H1 (cell line): ENCODE measurements at regions not wholly inside any gene's neighbourhood (a gene's known extent, or its start where the extent isn't known, plus 50 kb on each side); places are given as distances from the start of the nearest gene placed in this dataset.

Source experiments
- CTCF ChIA-PET: fragments of 300-600 bp; sonication (Branson Sonifier 250); formaldehyde crosslinking; loops from one replicate; lab custom pipeline; 2021; ENCODE audit not compliant: partially characterized antibody; lab: Charles Lee
- POLR2A ChIA-PET: fragments of 300-600 bp; sonication (Branson Sonifier 250); formaldehyde crosslinking; loops from one replicate; lab custom pipeline; 2021; ENCODE audit warnings: inconsistent platforms; ENCODE audit not compliant: partially characterized antibody; lab: Charles Lee
- DNase-seq, 2 experiments: peaks; one replicate each; pipeline versions ENCODE4 v3.0.0 to v3.0.0-alpha.2; 2010 to 2022; ENCODE audit warnings: low spot score in 2 of 2, low read depth in 1 of 2, mixed read lengths in 1 of 2
- FAIRE-seq: peaks from 2 replicates; lab custom pipeline; 2011; peaks lifted over from hg19 to GRCh38; lab: Jason Lieb, UNC
- H2AFZ ChIP-seq: 2 replicates; pipeline ENCODE4 v1.8.1; 2012; ENCODE audit warnings: low read length, inconsistent platforms
- H2AK5ac ChIP-seq: 2 replicates; pipeline ENCODE4 v1.6.1; 2013; ENCODE audit warnings: low read depth, low read length
- H2BK120ac ChIP-seq: replicated peaks from 2 replicates; pipeline ENCODE3; 2013; ENCODE audit warnings: low read depth, low read length, inconsistent platforms
- H2BK12ac ChIP-seq: 2 replicates; pipeline ENCODE4 v1.6.1; 2013; ENCODE audit warnings: low read depth, low read length
- H2BK15ac ChIP-seq: 2 replicates; pipeline ENCODE4 v1.6.1; 2013; ENCODE audit warnings: low read length
- H2BK20ac ChIP-seq: 2 replicates; pipeline ENCODE4 v1.6.1; 2013; ENCODE audit warnings: low read length
- H2BK5ac ChIP-seq: 2 replicates; pipeline ENCODE4 v1.6.1; 2013; ENCODE audit warnings: low read depth, low read length
- H3K14ac ChIP-seq: 2 replicates; pipeline ENCODE4 v1.6.1; 2013; ENCODE audit warnings: inconsistent platforms; ENCODE audit not compliant: insufficient read length
- H3K18ac ChIP-seq: 2 replicates; pipeline ENCODE4 v1.6.1; 2013; ENCODE audit warnings: low read length; ENCODE audit errors: extremely low read depth
- H3K23ac ChIP-seq: 2 replicates; pipeline ENCODE4 v1.6.1; 2013; ENCODE audit warnings: inconsistent platforms; ENCODE audit not compliant: insufficient read length
- H3K23me2 ChIP-seq: 2 replicates; pipeline ENCODE4 v1.6.1; 2013; ENCODE audit warnings: low read depth, low read length
- H3K27ac ChIP-seq: 2 replicates; pipeline ENCODE4 v1.6.1; 2011; ENCODE audit warnings: low read depth, low read length, inconsistent platforms
- H3K27me3 ChIP-seq, 4 experiments: replicated peaks in 1 of 4; 1 replicate in 1 of 4; 2 replicates in 3 of 4; pipeline versions ENCODE4 v1.6.1 to v1.8.1; 2011 to 2013; ENCODE audit warnings: low read length in 3 of 4, mild to moderate bottlenecking in 3 of 4, inconsistent platforms in 2 of 4, mixed read lengths in 2 of 4, moderate library complexity in 1 of 4; ENCODE audit not compliant: control insufficient read depth in 3 of 4, insufficient read depth in 3 of 4; ENCODE audit errors: extremely low read depth in 1 of 4
- H3K36me3 ChIP-seq, 4 experiments: 2 replicates each; pipeline versions ENCODE4 v1.6.1 to v1.8.1; 2011 to 2013; ENCODE audit warnings: mild to moderate bottlenecking in 4 of 4, low read length in 3 of 4, moderate library complexity in 2 of 4, control low read depth in 1 of 4, inconsistent platforms in 1 of 4; ENCODE audit not compliant: insufficient read depth in 4 of 4, control insufficient read depth in 2 of 4
- H3K4ac ChIP-seq: replicated peaks from 2 replicates; pipeline ENCODE3; 2013; ENCODE audit warnings: low read length, low read depth, mixed read lengths, inconsistent platforms; ENCODE audit not compliant: insufficient read length
- H3K4me1 ChIP-seq, 4 experiments: replicated peaks in 1 of 4; 1 replicate in 1 of 4; 2 replicates in 3 of 4; pipeline versions ENCODE4 v1.6.1 to v1.8.1; 2011 to 2013; ENCODE audit warnings: low read length in 3 of 4, inconsistent platforms in 2 of 4, mixed read lengths in 1 of 4; ENCODE audit not compliant: insufficient read depth in 4 of 4, control insufficient read depth in 3 of 4
- H3K4me2 ChIP-seq, 2 experiments: 2 replicates each; pipeline versions ENCODE4 v1.6.1 to v1.8.1; 2011 to 2013; ENCODE audit warnings: low read depth in 2 of 2, low read length in 2 of 2, control low read depth in 1 of 2, inconsistent platforms in 1 of 2, mild to moderate bottlenecking in 1 of 2; ENCODE audit not compliant: insufficient read depth in 1 of 2
- H3K4me3 ChIP-seq, 4 experiments: fragments of 200-600, 300-600 bp in 1 of 4; sonication (generic), shearing (Covaris generic), sonication (Bioruptor Twin) in 1 of 4; 2 replicates each; pipeline versions ENCODE4 v1.5.1 to v1.8.1; 2011 to 2016; ENCODE audit warnings: low read length in 4 of 4, low read depth in 3 of 4, control low read depth in 2 of 4, inconsistent platforms in 2 of 4, mild to moderate bottlenecking in 2 of 4, mixed read lengths in 1 of 4, moderate library complexity in 1 of 4; ENCODE audit not compliant: insufficient read depth in 2 of 4; ENCODE audit errors: extremely low read depth in 1 of 4
- H3K56ac ChIP-seq: replicated peaks from 2 replicates; pipeline ENCODE3; 2013; ENCODE audit warnings: low read depth, mild to moderate bottlenecking, mixed read lengths, low read length, inconsistent platforms; ENCODE audit not compliant: insufficient read length
- H3K79me1 ChIP-seq: 2 replicates; pipeline ENCODE4 v1.6.1; 2013; ENCODE audit warnings: low read depth, low read length, control low read depth
- H3K79me2 ChIP-seq, 2 experiments: 2 replicates each; pipeline versions ENCODE4 v1.6.1 to v1.8.1; 2012 to 2013; ENCODE audit warnings: low read length in 2 of 2, mild to moderate bottlenecking in 2 of 2, inconsistent platforms in 1 of 2; ENCODE audit not compliant: insufficient read depth in 2 of 2, control insufficient read depth in 1 of 2
- H3K9ac ChIP-seq, 4 experiments: replicated peaks in 1 of 4; 1 replicate in 1 of 4; 2 replicates in 3 of 4; pipeline versions ENCODE4 v1.6.1 to v1.8.1; 2011 to 2013; ENCODE audit warnings: low read depth in 3 of 4, low read length in 3 of 4, control low read depth in 2 of 4, mild to moderate bottlenecking in 2 of 4, moderate library complexity in 2 of 4, inconsistent platforms in 1 of 4; ENCODE audit errors: extremely low read depth in 1 of 4
- H3K9me3 ChIP-seq, 2 experiments: 2 replicates each; pipeline versions ENCODE4 v1.6.1 to v1.8.1; 2012 to 2013; ENCODE audit warnings: mild to moderate bottlenecking in 2 of 2, moderate library complexity in 2 of 2, control low read depth in 1 of 2, inconsistent platforms in 1 of 2, low read depth in 1 of 2, low read length in 1 of 2, mixed read lengths in 1 of 2; ENCODE audit not compliant: insufficient read depth in 2 of 2
- H4K20me1 ChIP-seq, 2 experiments: replicated peaks in 1 of 2; 2 replicates each; pipeline versions ENCODE3 to v1.8.1; 2011 to 2013; ENCODE audit warnings: inconsistent platforms in 2 of 2, low read length in 2 of 2, mild to moderate bottlenecking in 1 of 2; ENCODE audit not compliant: insufficient read depth in 2 of 2, control insufficient read depth in 1 of 2
- H4K5ac ChIP-seq: 2 replicates; pipeline ENCODE4 v1.6.1; 2013; ENCODE audit warnings: low read length, low read depth, mixed read lengths, inconsistent platforms; ENCODE audit not compliant: insufficient read length
- H4K8ac ChIP-seq: 2 replicates; pipeline ENCODE4 v1.8.0; 2013; ENCODE audit warnings: mild to moderate bottlenecking, moderate library complexity, low read length, inconsistent platforms; ENCODE audit not compliant: insufficient read depth; ENCODE audit errors: extremely low read depth
- H4K91ac ChIP-seq: replicated peaks from 2 replicates; pipeline ENCODE3; 2013; ENCODE audit warnings: low read length, mixed read lengths, inconsistent platforms; ENCODE audit not compliant: insufficient read length
- CBX5 ChIP-seq: fragments of 300-800, 300-1000 bp; sonication (generic); IDR thresholded peaks from 2 replicates; pipeline ENCODE4 v1.7.1; 2016; ENCODE audit warnings: antibody characterized with exemption, low read length, low read depth
- CHD1 ChIP-seq: IDR thresholded peaks from 2 replicates; pipeline ENCODE4 v1.6.1; 2012; ENCODE audit warnings: low read depth, low read length, improper control_type of control experiment
- GTF2F1 ChIP-seq: IDR thresholded peaks from 2 replicates; pipeline ENCODE4 v1.6.1; 2012; ENCODE audit warnings: low read depth, low read length, improper control_type of control experiment, borderline replicate concordance
- NANOG ChIP-seq: IDR thresholded peaks from 2 replicates; pipeline ENCODE4 v1.6.1; 2011; ENCODE audit warnings: low read length, low read depth, mild to moderate bottlenecking, inconsistent platforms; ENCODE audit not compliant: insufficient read depth, poor library complexity, severe bottlenecking
- SIX5 ChIP-seq: IDR thresholded peaks from 2 replicates; pipeline ENCODE4 v1.6.1; 2011; ENCODE audit warnings: mild to moderate bottlenecking, low read depth, low read length
- SP4 ChIP-seq: IDR thresholded peaks from 2 replicates; pipeline ENCODE4 v1.6.1; 2012; ENCODE audit warnings: low read length, inconsistent platforms
- TCF12 ChIP-seq: IDR thresholded peaks from 2 replicates; pipeline ENCODE4 v1.6.1; 2011; ENCODE audit warnings: low read depth, mild to moderate bottlenecking, low read length
- WGBS, 2 experiments: shearing (Covaris generic) in 1 of 2; methylation state at CpG; one replicate each; pipeline versions ENCODE4 v1.1.6 to v1.1.7; 2013 to 2015; ENCODE audit warnings: low lambda C conversion rate in 2 of 2, mixed read lengths in 2 of 2, inconsistent platforms in 1 of 2, low coverage in 1 of 2, missing lambda C conversion rate in 1 of 2; ENCODE audit not compliant: insufficient replicate concordance in 2 of 2, insufficient coverage in 1 of 2, insufficient read length in 1 of 2; ENCODE audit errors: extremely low coverage in 1 of 2, missing lambda C conversion rate in 1 of 2; 5-methylcytosine and 5-hydroxymethylcytosine counted together

DNA sequence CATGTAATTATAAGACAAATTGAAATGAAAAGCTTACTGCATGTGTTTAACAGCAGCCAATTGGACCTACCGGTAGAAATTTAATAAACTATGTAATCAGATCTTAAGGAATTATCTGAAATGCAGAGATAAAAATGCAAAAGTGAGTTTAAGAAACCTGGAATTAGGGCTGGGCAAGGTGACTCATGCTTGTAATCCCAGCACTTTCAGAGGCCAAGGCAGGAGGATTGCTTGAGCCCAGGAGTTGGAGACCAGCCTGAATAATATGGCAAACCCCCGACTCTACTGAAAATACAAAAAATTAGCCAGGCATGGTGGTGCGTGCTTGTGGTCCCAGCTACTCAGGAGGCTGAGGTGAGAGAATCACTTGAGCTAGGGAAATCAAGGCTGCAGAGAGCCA is 74.1 kb downstream of the HFE start:
- no peak overlapping the region for H2BK5ac ChIP-seq
- no peaks in the 10 kb centered on the region for H3K9me3 ChIP-seq
- H3K23me2 ChIP-seq, result peaks cover 6% of the 10 kb centered on the region
- peaks cover 0 to 20% of the 10 kb centered on the region in 2 experiments; a peak in 2 of 4 replicates for H3K79me2 ChIP-seq
- no peak overlapping the region for H3K14ac ChIP-seq
- TF ChIP-seq NANOG (no peak), GTF2F1 (no peak), TCF12 (no peak), CHD1 (no peak), CBX5 (no peak), SIX5 (no peak), SP4 (no peak)
- POLR2A ChIA-PET, result interaction anchor here (0.6 to 20.9 kb wide), 10 partner anchors 9 to 1706 kb away, joined by 4 to 2060 read pairs (median 210); a partner anchor contains a TSS
- H3K4ac ChIP-seq, result no peak overlapping the region
- CTCF ChIA-PET, result interaction anchor here (1.5 to 1.6 kb wide), 2 partner anchors 15 to 22 kb away, joined by 4 to 5 read pairs; a partner anchor contains a TSS
- H4K91ac ChIP-seq, result no peak overlapping the region
- DNase-seq, result no peak
- H3K4me3 ChIP-seq, result no peak overlapping the region
- H3K27ac ChIP-seq, result no peak overlapping the region
- H4K8ac ChIP-seq, result no peak overlapping the region
- no peak overlapping the region for H2BK12ac ChIP-seq
- H3K27me3 ChIP-seq, result no peaks in the 10 kb centered on the region
- H2AK5ac ChIP-seq, result no peak overlapping the region
- no peak overlapping the region for H2AFZ ChIP-seq
- FAIRE-seq, result no peak
- no peak overlapping the region for H2BK15ac ChIP-seq
- no peak overlapping the region for H3K9ac ChIP-seq
- no peaks in the 10 kb centered on the region; a peak in 1 of 7 replicates for H3K4me1 ChIP-seq
- no peak overlapping the region for H3K4me2 ChIP-seq
- H3K79me1 ChIP-seq, result no peaks in the 10 kb centered on the region
- H3K36me3 ChIP-seq, result no peaks in the 10 kb centered on the region; a peak in 1 of 8 replicates
- no peak overlapping the region for H3K18ac ChIP-seq
- no peak overlapping the region for H3K56ac ChIP-seq
- no peak overlapping the region for H4K5ac ChIP-seq
- WGBS, 2 experiments, result 92% methylated on average over 3 of the region's 3 CpGs; no CpG with 5 or more reads in 1 of the 2 experiments
- H3K23ac ChIP-seq, result no peak overlapping the region
- peaks cover 3 to 4% of the 10 kb centered on the region in 2 experiments for H4K20me1 ChIP-seq
- H2BK20ac ChIP-seq, result no peak overlapping the region
- no peak overlapping the region for H2BK120ac ChIP-seq
